NCI-H446 treated with DMSO at 0.1 percent for 48 hours (cell line): ENCODE measurements at regions not wholly inside any gene's neighbourhood (a gene's known extent, or its start where the extent isn't known, plus 50 kb on each side); places are given as distances from the start of the nearest gene placed in this dataset.

Experiments used
- DNase-seq: peaks from one replicate; lab custom pipeline; 2025; lab: John Stamatoyannopoulos, UW

DNA sequence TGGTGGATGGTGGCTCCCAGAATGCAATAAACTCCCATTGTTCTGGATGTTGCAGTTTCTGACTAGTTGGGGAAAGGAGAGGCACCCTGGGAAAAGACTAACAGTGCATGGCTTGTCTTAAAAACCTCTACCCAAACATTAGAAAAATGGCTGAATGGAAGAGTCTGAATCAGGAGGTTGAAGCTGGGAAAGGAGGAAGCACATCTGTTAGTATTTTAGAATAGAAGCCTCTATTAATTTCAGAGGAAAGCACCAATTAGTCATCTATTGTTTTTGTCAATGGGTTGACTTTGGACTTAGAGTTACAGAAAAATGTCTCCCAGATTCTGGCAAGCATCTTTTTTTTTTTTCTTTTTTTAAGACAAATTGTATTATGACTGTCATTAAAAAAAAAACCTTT, 56.1 kb upstream of the ELMO1 start:
- DNase-seq, result no peak

DNA sequence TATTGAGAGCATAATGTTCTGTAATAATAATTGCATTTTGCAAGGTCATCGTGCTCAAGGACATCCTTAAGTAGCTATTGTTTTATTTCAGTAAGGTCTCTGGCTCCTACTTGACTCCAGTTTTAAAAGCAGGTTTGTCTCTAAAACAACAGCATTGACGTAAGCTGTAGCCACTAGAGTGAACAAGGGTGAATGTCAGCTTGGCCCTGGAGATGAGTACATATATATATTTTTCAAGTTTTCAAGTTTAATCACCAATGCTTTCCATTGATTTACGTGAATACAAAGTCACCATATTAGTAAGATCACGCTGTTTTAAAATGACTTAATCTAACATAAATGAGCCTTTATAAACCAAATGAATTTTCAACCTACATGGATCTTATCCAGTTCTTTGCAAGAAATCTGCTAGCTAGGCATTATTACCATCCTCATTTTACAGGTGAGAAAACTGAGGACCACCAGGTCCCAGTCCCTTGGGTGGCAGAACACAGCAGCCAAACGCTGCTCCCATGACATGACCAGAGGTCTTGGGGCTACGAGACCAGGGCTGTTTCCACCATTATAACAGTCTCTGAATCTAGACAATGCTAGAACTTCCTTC, 57.2 kb upstream of the ELMO1 start:
- no peak for DNase-seq

GRCh38 chr7:37508118-37508517, 59.5 kb upstream of the ELMO1 start:
- no peak for DNase-seq

DNA sequence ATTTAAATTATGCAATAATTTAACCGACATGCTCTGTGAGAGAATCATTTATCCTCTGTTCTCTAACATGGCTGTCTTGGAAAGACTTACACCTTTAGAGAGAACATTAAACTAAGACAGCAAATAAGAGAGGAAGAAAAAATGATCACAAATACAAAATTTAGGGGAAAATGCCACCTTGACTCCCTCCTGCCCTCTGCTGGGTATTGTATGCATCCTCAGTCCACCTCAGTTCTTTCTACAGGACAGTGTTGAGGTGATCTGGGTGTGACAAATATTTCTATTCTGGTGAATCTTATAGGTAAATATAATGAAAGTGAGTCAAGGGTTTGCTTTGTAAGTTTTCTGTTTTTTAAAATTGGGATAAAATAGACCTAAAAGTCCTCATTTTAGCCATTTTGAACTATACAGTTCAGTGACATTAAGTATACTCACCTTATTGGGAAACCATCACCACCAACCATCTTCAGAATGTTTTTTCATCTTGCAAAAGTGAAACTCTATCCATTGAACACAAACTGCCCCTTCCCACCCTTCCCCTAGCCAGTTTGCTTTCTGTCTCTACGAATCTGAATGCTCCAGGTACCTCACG, 61.5 kb upstream of the ELMO1 start:
- DNase-seq, result no peak

- no peak for DNase-seq
These were observed 63.3 kb upstream of the ELMO1 start for GRCh38 chr7:37511915-37512314.

DNA sequence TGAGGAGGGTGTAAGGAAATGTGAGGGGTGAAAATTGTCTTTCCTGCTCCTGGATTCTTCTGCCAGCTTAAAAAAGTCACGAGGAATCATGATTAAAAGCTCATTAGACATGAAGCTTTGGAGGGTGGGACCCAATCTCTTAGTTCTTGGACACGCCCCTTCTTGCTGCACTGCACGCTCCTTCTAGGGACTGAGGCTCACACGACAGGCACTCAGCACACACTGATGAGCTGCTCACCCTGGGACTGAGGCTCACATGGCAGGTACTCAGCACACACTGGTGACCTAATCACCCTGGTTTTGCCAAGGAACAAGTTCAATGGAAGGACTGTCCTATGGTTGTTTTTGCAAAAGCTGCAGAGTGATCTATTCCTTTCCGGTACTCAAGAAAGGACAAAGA, 65.8 kb upstream of the ELMO1 start:
- DNase-seq, result no peak

GRCh38 chr7:37516664-37517063, 68.0 kb upstream of the ELMO1 start:
- no peak for DNase-seq

- DNase-seq, result no peak
These were observed 69.6 kb upstream of the ELMO1 start for GRCh38 chr7:37518266-37518665.

GRCh38 chr7:37524056-37524455, 75.4 kb upstream of the ELMO1 start:
- no peak for DNase-seq

DNA sequence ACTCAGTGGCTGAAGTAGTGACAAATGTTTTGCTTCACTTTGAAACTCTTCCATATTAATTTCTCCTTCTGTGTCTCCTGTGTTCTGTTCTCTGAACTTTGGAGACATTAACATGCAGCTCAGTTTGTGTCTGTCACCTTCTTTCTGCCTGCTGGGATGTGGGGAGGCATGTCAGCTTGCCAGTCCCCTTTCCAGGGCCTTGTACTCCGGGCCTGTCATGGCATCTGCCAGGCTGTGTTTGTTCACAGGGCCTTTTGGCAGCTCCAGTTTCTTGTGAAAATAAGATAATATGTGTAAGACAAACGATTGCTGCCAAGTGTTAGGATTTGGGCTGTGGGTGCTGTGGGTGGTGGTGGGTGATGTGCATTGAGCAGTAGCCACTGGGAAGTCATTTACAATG, 76.1 kb upstream of the ELMO1 start:
- DNase-seq, result no peak

- DNase-seq, result no peak
These were observed 78.0 kb upstream of the ELMO1 start for GRCh38 chr7:37526623-37527022.

DNA sequence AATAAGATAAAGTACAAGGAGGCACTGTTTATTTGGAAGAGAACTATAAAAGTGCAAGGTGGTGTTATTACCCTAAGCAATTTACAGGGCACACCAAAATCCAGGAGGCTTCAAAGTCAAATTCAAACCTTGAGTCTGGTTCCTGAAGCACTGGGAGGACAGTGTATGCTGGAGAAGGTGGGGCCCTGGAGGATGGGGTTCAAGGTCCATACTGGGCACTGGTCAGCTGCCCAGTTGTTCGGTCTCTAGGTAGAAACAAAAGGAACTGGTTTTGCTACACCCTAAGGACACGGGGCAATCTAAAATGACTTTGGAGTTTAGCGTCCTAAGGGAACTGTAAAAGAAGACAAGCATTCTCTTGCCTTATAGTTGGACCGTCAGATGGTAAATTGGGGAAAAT, 78.4 kb upstream of the ELMO1 start:
- no peak for DNase-seq

GRCh38 chr7:37531225-37531624, 82.6 kb upstream of the ELMO1 start:
- no peak for DNase-seq

GRCh38 chr7:37532636-37533035, 84.0 kb upstream of the ELMO1 start:
- DNase-seq, result no peak

DNA sequence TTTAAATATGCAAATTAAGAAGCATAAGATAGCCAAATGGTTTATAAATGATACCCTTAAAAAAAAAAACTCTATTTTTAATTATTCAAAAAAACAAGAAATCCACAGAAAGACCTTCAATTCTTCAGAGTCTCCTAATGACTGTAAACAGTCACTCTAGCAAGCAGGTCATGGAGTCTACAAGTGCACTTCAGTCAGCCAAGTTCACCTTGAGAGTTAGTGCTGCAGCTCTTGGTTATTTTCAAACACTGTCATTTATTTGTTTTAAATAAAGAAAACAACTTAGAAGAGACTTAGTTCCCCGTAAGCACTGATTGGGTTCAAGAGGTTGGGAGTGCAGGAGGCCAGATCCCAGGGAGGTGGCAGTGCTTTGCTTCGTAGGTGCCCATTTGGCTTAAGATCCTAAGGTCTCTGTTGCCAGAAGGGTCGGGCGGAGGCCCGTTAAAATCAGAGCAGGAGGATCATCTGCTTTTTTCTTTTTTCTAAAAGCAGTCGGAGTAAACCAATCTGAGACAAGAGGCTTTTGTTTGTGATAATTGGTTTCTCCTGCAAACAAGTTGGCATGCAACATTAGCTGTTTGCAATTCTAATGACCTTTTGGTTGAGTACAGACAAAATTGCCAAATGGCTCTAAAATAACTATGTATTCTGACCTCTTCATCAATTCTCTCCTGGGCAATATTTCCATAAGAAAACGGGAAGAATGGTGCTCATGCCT, 86.4 kb upstream of the ELMO1 start:
- peak; percentile 12 for DNase-seq

DNA sequence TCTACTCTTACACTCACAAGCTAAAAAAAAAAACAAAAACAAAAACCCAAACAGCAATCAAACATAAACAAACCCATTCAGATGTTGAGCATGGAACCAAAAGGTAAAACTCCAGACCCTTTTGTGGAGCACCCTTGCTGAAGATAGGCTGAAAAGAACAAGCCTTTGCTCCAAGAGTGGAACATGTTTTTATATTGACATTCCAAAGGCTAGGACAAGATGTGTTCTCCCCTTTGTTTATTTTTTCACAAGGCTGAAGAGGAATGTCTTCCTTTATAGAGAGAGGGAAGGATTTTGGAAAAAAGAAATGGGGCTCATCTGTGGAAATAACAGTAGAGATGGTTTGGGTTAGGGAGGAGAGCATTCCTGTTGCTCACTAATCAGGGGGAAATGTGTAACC, 87.2 kb upstream of the ELMO1 start:
- DNase-seq, result no peak

DNA sequence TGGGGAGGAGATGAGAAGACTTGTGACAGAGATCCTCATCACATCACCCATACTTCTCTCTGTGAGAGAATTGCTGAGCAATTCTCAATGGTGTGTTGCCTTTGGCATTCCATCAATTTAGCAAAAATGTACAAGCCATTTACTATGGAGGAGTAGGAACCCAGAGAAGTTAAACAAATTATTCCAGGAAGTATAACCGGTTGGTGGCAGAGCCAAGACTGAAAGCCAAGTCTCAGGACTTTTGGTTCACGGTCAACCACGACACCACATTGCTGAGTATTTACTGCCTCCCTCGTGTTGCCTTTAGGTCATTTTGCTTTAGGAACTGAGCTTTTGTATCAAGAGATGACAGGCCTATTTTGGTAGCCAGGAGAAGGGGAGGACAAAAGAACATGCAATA, 88.0 kb upstream of the ELMO1 start:
- no peak for DNase-seq

DNA sequence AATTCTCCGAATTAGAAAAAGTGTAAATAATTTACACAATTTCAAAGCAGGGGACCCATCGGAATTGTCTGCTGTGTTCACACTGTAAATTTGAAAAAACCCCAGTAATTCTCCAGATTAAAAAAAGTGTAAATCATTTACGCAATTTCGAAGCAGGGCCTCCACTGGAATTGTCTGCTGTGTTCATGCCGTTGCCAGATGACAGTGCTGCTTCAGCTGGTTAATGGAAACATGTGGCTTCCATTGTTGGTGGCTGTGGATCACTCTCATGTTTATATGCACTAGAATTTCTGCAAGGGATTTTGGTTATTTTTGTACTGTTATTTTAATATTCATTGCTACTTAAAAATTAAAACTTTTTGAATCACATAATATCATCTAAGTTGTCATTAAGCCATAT, 88.8 kb upstream of the ELMO1 start:
- DNase-seq, result no peak

- peak; percentile 34 for DNase-seq
These were observed 90.3 kb upstream of the ELMO1 start for GRCh38 chr7:37538945-37539344.

DNA sequence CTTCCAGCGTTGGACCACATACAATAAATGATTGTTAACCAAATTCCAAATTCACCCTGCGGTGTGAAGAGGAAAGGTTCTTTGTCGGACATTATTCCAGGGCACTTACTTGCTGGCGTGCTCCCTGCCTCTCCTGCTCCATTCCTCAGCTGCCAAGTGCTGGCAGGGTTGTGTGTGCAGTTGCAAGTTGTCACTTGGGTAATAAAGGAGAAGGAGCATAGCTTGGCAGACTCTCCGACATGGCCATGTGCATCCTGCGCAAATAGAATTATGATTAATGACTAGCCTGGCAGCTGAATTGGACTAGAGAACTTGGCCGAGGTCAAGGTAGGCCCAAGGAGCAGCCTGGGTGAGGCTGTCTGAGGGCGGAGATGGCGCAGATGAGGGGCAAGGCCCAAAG, 92.3 kb upstream of the ELMO1 start:
- DNase-seq, result peak; percentile 95

DNA sequence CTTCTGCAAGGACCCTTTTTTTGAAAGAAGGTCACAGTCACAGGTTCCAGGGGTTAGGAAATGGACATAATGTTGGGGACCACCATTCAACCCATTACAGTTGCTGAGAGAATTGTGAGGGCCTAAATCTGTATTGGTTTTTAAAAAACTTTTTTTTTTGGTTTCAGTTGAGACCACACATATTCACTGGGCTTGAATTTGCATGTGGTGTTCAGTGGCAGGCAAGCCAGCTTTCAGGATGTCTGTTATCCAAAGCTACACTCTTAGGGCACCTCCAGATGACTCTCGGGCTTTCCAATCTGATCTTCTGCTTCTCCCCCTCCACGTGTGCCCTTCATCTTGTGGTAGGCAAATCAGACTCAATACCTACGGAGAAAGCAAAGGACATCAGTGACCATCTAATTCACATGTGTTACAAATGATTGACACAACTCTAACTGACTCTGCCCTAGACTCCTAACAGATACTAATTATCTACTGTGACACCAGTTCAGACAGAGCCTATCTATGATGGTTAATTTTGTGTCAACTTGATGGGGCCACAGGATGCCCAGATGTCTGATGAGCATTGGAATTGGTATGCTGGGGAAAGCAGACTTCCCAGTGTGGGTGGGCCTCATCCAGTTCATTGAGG, 93.3 kb upstream of the ELMO1 start:
- no peak for DNase-seq

DNA sequence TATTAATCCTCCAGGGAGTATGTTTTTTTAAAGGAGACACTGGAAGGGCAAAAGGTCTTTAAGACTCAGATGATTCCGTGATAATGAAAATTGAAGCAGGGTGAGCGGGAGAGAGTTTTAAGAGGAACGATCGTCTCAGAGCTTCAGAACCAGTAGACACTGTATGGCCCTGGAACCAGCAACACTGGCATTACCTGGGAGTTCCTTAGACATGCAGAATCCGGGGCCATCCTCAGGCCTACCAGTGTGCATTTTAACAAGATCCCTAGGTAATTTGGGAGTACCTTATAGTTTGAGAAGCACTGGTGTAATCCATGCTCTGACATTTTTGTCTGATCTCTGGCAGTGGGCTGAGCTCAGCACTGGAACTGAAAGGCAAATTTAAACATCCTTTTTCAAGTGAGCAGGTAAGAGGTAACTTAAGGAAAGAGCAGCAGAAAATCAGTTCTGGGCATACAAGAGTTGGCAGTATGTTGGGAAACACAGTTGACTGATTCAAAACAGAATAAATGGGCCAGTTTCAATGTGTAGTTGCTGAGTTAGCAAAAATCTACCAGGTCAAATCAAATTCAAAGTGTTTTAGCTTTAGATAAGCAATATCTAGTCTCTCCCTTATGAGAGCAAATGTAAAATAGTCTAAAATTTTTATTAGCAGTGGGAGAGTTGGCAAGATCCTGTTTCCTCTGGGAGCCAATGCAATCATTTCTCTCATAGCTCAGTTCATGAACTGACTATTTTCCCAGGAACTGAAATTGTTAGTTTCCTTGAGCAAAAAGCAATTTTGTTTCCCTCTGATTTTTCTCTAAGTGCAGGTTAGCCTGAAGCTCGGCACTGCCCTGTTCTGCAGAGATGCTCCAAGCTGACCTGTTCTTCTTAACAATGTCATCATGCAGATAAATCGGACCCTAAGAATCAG, 97.2 kb upstream of the ELMO1 start:
- DNase-seq, result no peak
